Activated CD8-positive, alpha-beta memory T cell treated with anti-CD3 and anti-CD28 coated beads for 36 hours (primary cell): ENCODE measurements at regions not wholly inside any gene's neighbourhood (a gene's known extent, or its start where the extent isn't known, plus 50 kb on each side); places are given as distances from the start of the nearest gene placed in this dataset.

Experiments
- CTCF ChIA-PET: fragments of 350-600 bp; sonication (Branson Sonifier 250); formaldehyde crosslinking; loops from one replicate; lab custom pipeline; 2021; ENCODE audit warnings: antibody characterized with exemption; lab: Charles Lee
- POLR2A ChIA-PET: fragments of 350-600 bp; sonication (Branson Sonifier 250); formaldehyde crosslinking; loops from one replicate; lab custom pipeline; 2021; ENCODE audit warnings: antibody characterized with exemption; lab: Charles Lee

- ChIA-PET CTCF (no interaction called here), POLR2A (no interaction called here)
Observed at GRCh38 chr18:45251236-45251635, 364.0 kb upstream of the SLC14A2 start.

GRCh38 chr18:45252474-45252873 lies 362.8 kb upstream of the SLC14A2 start:
- POLR2A ChIA-PET: interaction anchor here (0.5 to 0.7 kb wide), 2 partner anchors 779 to 844 kb away, joined by 3 to 13 read pairs; no protein-coding TSS in a partner anchor

GRCh38 chr18:45253056-45253565 lies 362.2 kb upstream of the SLC14A2 start:
- POLR2A ChIA-PET: interaction anchor here (0.5 kb wide), 1 partner anchor 843 kb away, joined by 3 read pairs; no protein-coding TSS in a partner anchor
- CTCF ChIA-PET: interaction anchor here (0.7 kb wide), 1 partner anchor 41 kb away, joined by 3 read pairs; no protein-coding TSS in a partner anchor

More at GRCh38 chr18:45252474-45252873, 362.8 kb upstream of the SLC14A2 start:
- CTCF ChIA-PET: interaction anchor here (0.7 kb wide), 1 partner anchor 40 kb away, joined by 3 read pairs; no protein-coding TSS in a partner anchor

GRCh38 chr18:45253973-45254708 lies 361.1 kb upstream of the SLC14A2 start:
- ChIA-PET POLR2A (no interaction called here), CTCF (no interaction called here)

GRCh38 chr18:45254709-45255082 lies 360.6 kb upstream of the SLC14A2 start:
- ChIA-PET CTCF (no interaction called here), POLR2A (no interaction called here)

- CTCF ChIA-PET: no interaction called here
- POLR2A ChIA-PET: no interaction called here
Observed at GRCh38 chr18:45255197-45255890, 359.9 kb upstream of the SLC14A2 start.

GRCh38 chr18:45260125-45260524 lies 355.2 kb upstream of the SLC14A2 start:
- CTCF ChIA-PET: no interaction called here

GRCh38 chr18:45266023-45266422 lies 349.3 kb upstream of the SLC14A2 start:
- ChIA-PET CTCF (no interaction called here), POLR2A (no interaction called here)

More at GRCh38 chr18:45260125-45260524, 355.2 kb upstream of the SLC14A2 start:
- POLR2A ChIA-PET: no interaction called here

GRCh38 chr18:45267622-45268021 lies 347.7 kb upstream of the SLC14A2 start:
- POLR2A ChIA-PET: no interaction called here
- CTCF ChIA-PET: no interaction called here

GRCh38 chr18:45268583-45268982 lies 346.7 kb upstream of the SLC14A2 start:
- POLR2A ChIA-PET: no interaction called here
- CTCF ChIA-PET: no interaction called here

GRCh38 chr18:45270289-45270771 lies 344.9 kb upstream of the SLC14A2 start:
- ChIA-PET POLR2A (no interaction called here), CTCF (no interaction called here)

- ChIA-PET CTCF (no interaction called here), POLR2A (no interaction called here)
Observed at GRCh38 chr18:45274026-45274425, 341.2 kb upstream of the SLC14A2 start.

GRCh38 chr18:45275367-45276113 lies 339.7 kb upstream of the SLC14A2 start:
- CTCF ChIA-PET: no interaction called here
- POLR2A ChIA-PET: no interaction called here

GRCh38 chr18:45276878-45277277 lies 338.4 kb upstream of the SLC14A2 start:
- CTCF ChIA-PET: no interaction called here
- POLR2A ChIA-PET: no interaction called here

- POLR2A ChIA-PET: no interaction called here
Observed at GRCh38 chr18:45277908-45278307, 337.4 kb upstream of the SLC14A2 start.

GRCh38 chr18:45280481-45281276 lies 334.6 kb upstream of the SLC14A2 start:
- POLR2A ChIA-PET: no interaction called here
- CTCF ChIA-PET: no interaction called here

More at GRCh38 chr18:45277908-45278307, 337.4 kb upstream of the SLC14A2 start:
- CTCF ChIA-PET: no interaction called here

- ChIA-PET CTCF (no interaction called here), POLR2A (no interaction called here)
Observed at GRCh38 chr18:45282101-45282812, 333.0 kb upstream of the SLC14A2 start.

- CTCF ChIA-PET: no interaction called here
- POLR2A ChIA-PET: no interaction called here
Observed at GRCh38 chr18:45284174-45284573, 331.1 kb upstream of the SLC14A2 start.
